ENCODE measurements at regions not wholly inside any gene's neighbourhood (a gene's known extent, or its start where the extent isn't known, plus 50 kb on each side); places are given as distances from the start of the nearest gene placed in this dataset.

- DNase-seq: no peak
- no peak for TF ChIP-seq GATA1 (IDR thresholded peaks at IDR 0.05; ENCODE audit: low read depth, low read length)
- no peak for TF ChIP-seq POLR2A (IDR thresholded peaks at IDR 0.05; ENCODE audit: low read length)
Observed at GRCh38 chr9:108554831-108555230, 301.0 kb downstream of the ACTL7B start.

DNA sequence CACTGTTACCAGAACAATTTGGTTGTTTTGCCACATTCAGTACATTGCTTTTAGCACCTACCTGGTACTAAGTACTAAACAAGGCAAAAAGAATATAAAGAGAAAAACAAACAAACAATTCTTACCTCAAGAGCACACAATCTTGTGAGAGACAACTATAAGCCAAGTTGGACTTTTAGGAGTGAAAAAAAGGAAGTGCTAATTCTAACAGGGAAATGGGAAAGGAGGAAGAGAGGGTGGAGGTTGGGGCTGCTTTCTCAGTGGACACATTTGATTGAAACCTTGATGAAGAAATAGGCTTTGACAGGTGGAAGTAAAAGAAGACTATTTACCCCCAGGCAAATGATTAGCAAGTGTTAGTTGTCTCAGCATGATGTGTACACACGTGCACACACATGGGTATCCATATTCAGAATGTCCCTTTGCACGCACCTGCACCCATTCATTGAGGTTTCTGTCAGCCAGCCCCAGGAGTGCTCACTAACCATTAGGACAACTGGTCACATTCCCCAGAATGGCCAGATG, 302.6 kb downstream of the ACTL7B start:
- no peak for DNase-seq
- no peak for TF ChIP-seq GATA1 (IDR thresholded peaks at IDR 0.05; ENCODE audit: low read depth, low read length)
- TF ChIP-seq POLR2A (IDR thresholded peaks at IDR 0.05; ENCODE audit: low read length): no peak

DNA sequence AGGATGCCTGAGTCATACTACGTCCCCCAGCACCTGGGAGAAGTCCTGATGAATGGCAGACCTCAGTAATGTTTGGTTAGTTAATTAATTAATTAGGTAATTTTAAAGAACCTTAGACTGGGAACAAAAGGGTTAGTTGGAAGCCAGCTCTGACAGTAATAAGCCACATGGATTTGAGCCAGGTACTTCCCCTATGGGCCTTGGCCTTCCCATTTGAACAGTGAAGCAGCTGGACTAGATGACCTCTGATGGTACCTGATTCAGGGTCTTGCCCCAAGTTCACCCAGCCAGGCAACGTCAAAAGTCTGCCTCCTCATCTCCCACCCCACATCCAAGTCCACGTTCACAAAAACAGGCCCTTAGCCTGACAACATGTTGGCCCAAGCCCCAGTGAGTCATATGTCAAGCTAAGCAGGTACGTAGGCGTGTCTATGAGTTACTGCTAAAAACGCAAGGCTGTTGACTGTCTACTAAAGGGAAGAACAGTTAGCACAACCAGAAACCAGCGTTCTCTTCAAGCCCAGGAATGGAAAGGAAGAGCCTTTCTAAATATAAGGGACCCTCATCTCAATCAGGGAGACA, 303.2 kb downstream of the ACTL7B start:
- no peak for DNase-seq
- TF ChIP-seq POLR2A (IDR thresholded peaks at IDR 0.05; ENCODE audit: low read length) (no peak), GATA1 (IDR thresholded peaks at IDR 0.05; ENCODE audit: low read depth, low read length) (no peak)

GRCh38 chr9:108551030-108551841, 304.6 kb downstream of the ACTL7B start:
- no peak for DNase-seq
- TF ChIP-seq GATA1 (IDR thresholded peaks at IDR 0.05; ENCODE audit: low read depth, low read length): no peak
- TF ChIP-seq POLR2A (IDR thresholded peaks at IDR 0.05; ENCODE audit: low read length): no peak

DNA sequence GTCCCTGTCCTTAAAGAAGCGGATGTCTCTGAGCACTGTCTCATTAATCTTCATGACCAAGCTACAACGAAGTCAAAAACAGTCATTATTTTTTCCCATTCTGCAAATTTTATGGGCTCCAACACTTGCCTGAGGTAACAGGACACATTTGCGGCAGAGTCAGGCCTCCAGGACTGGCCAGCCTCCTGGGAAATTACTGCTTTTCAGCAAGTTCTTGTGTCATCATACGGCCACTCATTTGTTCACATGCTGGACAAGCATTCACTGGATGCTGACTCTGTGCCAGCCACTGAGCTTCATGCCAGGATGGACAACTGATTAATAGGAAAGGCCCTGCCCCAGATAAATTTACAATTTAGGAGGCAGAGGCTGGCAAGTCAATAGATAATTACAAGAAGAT, 305.7 kb downstream of the ACTL7B start:
- TF ChIP-seq GATA1 (IDR thresholded peaks at IDR 0.05; ENCODE audit: low read depth, low read length) (no peak), POLR2A (IDR thresholded peaks at IDR 0.05; ENCODE audit: low read length) (no peak)
- DNase-seq: no peak

DNA sequence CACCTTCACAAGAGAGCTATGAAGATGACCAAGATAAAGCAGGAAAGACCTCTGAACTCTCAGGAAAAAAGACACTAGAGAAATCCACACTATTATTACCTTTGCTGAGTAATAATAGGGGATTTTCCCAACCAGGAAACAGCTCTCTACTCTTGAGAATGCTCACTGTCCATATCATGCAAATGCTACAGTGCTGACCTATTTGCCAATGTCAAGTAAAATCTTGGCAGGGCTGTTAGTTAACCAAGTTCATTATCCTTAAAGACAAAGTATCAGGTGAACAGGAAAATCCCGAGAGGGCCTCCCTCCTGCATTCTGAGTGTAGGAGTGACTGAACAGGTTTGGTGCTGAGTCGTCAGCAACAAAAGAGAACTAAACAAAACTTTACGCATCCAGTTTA, 306.6 kb downstream of the ACTL7B start:
- TF ChIP-seq POLR2A (IDR thresholded peaks at IDR 0.05; ENCODE audit: low read length) (no peak), GATA1 (IDR thresholded peaks at IDR 0.05; ENCODE audit: low read depth, low read length) (no peak)
- DNase-seq: no peak

GRCh38 chr9:108547411-108548135, 308.2 kb downstream of the ACTL7B start:
- no peak for DNase-seq
- TF ChIP-seq POLR2A (IDR thresholded peaks at IDR 0.05; ENCODE audit: low read length) (no peak), GATA1 (IDR thresholded peaks at IDR 0.05; ENCODE audit: low read depth, low read length) (no peak)

DNA sequence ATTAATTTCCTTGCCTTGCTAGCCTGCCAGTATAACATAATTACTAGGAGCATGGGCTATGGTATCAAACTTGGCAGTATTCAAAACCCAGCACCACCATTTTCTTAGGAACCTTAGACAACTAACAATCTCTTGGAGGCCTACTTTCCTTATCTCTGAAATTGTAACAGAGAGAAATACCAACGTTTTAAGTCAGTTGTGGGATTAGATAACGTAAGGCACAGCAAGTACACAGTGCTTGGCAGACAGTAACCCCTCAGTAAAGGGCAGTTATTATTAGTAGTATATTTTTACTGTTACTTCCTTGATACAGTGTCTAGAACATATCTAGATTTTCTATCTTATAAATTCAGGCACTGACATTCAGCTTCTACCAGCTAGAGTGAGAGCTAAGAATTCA, 309.6 kb downstream of the ACTL7B start:
- TF ChIP-seq POLR2A (IDR thresholded peaks at IDR 0.05; ENCODE audit: low read length) (no peak), GATA1 (IDR thresholded peaks at IDR 0.05; ENCODE audit: low read depth, low read length) (no peak)
- DNase-seq: peak; percentile 15 to 60

GRCh38 chr9:108545436-108545835, 310.4 kb downstream of the ACTL7B start:
- TF ChIP-seq GATA1 (IDR thresholded peaks at IDR 0.05; ENCODE audit: low read depth, low read length) (no peak), POLR2A (IDR thresholded peaks at IDR 0.05; ENCODE audit: low read length) (no peak)
- no peak for DNase-seq

GRCh38 chr9:108544866-108545265, 310.9 kb downstream of the ACTL7B start:
- TF ChIP-seq POLR2A (IDR thresholded peaks at IDR 0.05; ENCODE audit: low read length): no peak
- TF ChIP-seq GATA1 (IDR thresholded peaks at IDR 0.05; ENCODE audit: low read depth, low read length): no peak
- DNase-seq: no peak

- no peak for TF ChIP-seq GATA1 (IDR thresholded peaks at IDR 0.05; ENCODE audit: low read depth, low read length)
- TF ChIP-seq POLR2A (IDR thresholded peaks at IDR 0.05; ENCODE audit: low read length): no peak
- no peak for DNase-seq
Observed at GRCh38 chr9:108543251-108543778, 312.5 kb downstream of the ACTL7B start.

GRCh38 chr9:108537756-108538155, 318.0 kb downstream of the ACTL7B start:
- TF ChIP-seq GATA1 (IDR thresholded peaks at IDR 0.05; ENCODE audit: low read depth, low read length) (no peak), POLR2A (IDR thresholded peaks at IDR 0.05; ENCODE audit: low read length) (no peak)

DNA sequence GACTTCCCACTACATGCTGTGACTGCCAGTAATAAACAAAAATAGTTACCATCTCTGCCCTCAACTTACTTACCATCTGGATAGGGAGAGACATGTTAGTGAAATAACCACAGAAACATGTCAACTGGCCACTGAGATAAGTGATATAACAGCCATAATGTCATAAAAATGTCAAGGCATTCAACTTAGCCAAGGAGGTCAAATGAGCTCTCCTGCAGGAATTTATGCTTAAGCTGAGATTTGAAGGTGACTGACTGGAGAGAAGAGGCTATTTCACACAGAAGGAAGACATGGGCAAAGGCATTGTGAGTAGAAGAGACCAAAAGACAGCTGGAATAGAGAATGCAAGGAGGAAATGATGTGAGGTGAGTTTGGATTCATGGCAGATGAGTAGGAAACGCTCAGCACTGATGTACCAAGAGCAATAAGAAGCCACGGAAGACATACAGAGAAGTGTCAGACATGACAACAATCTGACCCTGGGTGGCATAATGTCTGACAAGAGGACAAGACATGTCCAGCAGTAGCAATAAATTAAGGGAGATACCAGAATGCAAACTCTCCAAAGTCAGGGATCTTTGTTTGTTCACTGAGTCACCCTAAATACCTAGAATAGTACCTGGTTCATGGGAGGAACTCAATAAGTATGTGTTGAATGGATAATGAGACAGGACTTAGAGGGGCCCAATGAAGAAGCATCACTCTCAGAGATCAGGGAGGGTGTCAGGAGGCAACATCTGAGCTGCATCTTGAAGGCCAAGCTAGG, 318.8 kb downstream of the ACTL7B start:
- no peak for TF ChIP-seq GATA1 (IDR thresholded peaks at IDR 0.05; ENCODE audit: low read depth, low read length)
- TF ChIP-seq POLR2A (IDR thresholded peaks at IDR 0.05; ENCODE audit: low read length): no peak
- no peak for DNase-seq

More at GRCh38 chr9:108537756-108538155, 318.0 kb downstream of the ACTL7B start:
- DNase-seq: no peak

All from erythroblast (primary cell).